Endothelial cell (in vitro differentiated cells): ENCODE measurements at regions not wholly inside any gene's neighbourhood (a gene's known extent, or its start where the extent isn't known, plus 50 kb on each side); places are given as distances from the start of the nearest gene placed in this dataset.

Experiments
- DNase-seq: peaks from one replicate; pipeline ENCODE4 v3.0.0; 2021; ENCODE audit warnings: low spot score
- H3K27ac Mint-ChIP-seq: one replicate; pipeline ENCODE4 v1.8.0; 2021; ENCODE audit warnings: mixed read lengths, inconsistent platforms; ENCODE audit not compliant: unreplicated experiment
- H3K27me3 Mint-ChIP-seq: one replicate; pipeline ENCODE4 v1.8.0; 2021; ENCODE audit warnings: mild to moderate bottlenecking, moderate library complexity, mixed read lengths, inconsistent platforms; ENCODE audit not compliant: unreplicated experiment
- H3K36me3 Mint-ChIP-seq: one replicate; pipeline ENCODE4 v1.8.0; 2021; ENCODE audit warnings: mild to moderate bottlenecking, low read depth, mixed read lengths, inconsistent platforms; ENCODE audit not compliant: unreplicated experiment
- H3K4me1 Mint-ChIP-seq: one replicate; pipeline ENCODE4 v1.8.0; 2021; ENCODE audit warnings: mild to moderate bottlenecking, mixed read lengths, inconsistent platforms; ENCODE audit not compliant: unreplicated experiment
- H3K4me3 Mint-ChIP-seq: one replicate; pipeline ENCODE4 v1.8.0; 2021; ENCODE audit warnings: mild to moderate bottlenecking, mixed read lengths, inconsistent platforms; ENCODE audit not compliant: unreplicated experiment
- H3K9me3 Mint-ChIP-seq: one replicate; pipeline ENCODE4 v1.8.0; 2021; ENCODE audit warnings: mixed read lengths, inconsistent platforms; ENCODE audit not compliant: unreplicated experiment
- TF ChIP-seq, protein P1 (sequence below): fragments of 200-600 bp; sonication (generic); IDR thresholded peaks from one replicate; pipeline ENCODE4 v1.5.0; 2021; ENCODE audit warnings: antibody characterized with exemption; ENCODE audit not compliant: unreplicated experiment

DNA sequence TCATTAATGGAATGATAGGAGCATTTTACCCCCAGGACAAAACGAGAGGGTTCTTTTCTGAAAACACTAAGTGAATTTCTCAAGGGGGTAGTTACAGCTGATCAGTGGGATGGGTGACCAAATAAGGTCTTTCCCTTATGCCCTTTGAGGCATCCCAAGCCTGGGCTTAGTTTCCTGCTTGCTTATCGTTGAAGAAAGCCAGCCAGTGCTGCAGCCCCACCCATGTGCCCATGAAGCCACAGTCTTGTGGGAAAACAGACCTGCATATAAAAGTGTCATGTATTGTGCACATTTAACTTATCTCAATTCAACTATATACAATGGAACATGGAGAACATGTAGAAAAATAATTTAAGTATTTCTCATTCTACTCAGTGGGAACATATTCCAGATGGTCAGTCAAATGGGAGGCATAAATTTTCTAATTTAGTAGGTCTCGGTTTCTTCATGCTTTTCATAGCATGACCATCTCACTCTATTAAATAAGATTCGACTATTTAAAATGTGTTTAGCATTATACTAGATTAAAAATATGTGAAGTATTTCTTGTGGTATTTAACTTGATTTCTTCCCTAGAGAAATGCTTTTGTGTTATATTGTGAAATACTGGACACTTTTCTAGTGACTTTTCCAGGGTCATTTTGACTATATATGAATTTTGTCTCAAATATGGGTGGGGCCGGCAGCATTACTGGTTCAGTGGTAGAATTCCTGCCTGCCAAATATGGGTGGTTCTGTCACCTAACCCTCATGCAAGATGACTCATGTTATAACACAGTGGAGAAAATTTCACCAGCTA is 189.7 kb upstream of the SGCD start:
- H3K27ac Mint-ChIP-seq = no peak overlapping the region
- H3K27me3 Mint-ChIP-seq = no peaks in the 10 kb centered on the region
- peaks cover 3% of the 10 kb centered on the region for H3K9me3 Mint-ChIP-seq

DNA sequence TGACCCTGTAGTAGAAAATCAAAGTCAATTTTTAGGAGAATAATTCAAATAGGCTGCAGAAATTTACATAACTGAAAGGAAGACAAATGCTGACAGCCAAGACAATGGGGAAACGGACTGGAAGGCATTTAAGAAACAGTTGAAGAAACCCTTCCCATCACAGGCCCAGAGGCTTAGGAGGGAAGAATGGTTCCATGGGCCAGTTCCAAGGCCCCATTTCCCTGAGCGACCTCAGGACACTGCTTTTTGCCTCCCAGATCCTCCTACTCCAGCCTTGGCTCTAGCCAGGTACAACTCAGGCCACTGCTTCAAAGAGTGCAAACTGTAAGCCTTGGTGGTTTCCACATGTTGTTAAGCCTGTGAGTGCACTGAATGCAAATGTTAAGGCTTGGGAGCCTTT is 184.1 kb upstream of the SGCD start:
- Mint-ChIP-seq H3K27ac (no peak overlapping the region), H3K27me3 (no peaks in the 10 kb centered on the region), H3K9me3 (peaks cover 5% of the 10 kb centered on the region), H3K4me3 (no peak overlapping the region), H3K4me1 (no peaks in the 10 kb centered on the region), H3K36me3 (peaks cover 6% of the 10 kb centered on the region)
- TF ChIP-seq, protein P1, sequence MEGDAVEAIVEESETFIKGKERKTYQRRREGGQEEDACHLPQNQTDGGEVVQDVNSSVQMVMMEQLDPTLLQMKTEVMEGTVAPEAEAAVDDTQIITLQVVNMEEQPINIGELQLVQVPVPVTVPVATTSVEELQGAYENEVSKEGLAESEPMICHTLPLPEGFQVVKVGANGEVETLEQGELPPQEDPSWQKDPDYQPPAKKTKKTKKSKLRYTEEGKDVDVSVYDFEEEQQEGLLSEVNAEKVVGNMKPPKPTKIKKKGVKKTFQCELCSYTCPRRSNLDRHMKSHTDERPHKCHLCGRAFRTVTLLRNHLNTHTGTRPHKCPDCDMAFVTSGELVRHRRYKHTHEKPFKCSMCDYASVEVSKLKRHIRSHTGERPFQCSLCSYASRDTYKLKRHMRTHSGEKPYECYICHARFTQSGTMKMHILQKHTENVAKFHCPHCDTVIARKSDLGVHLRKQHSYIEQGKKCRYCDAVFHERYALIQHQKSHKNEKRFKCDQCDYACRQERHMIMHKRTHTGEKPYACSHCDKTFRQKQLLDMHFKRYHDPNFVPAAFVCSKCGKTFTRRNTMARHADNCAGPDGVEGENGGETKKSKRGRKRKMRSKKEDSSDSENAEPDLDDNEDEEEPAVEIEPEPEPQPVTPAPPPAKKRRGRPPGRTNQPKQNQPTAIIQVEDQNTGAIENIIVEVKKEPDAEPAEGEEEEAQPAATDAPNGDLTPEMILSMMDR = no peak
- no peak for DNase-seq

More for the DNA sequence above, 189.7 kb upstream of the SGCD start:
- no peaks in the 10 kb centered on the region for H3K4me1 Mint-ChIP-seq
- H3K4me3 Mint-ChIP-seq = no peak overlapping the region
- TF ChIP-seq, protein P1 = no peak
- peaks cover 2% of the 10 kb centered on the region for H3K36me3 Mint-ChIP-seq
- no peak for DNase-seq

DNA sequence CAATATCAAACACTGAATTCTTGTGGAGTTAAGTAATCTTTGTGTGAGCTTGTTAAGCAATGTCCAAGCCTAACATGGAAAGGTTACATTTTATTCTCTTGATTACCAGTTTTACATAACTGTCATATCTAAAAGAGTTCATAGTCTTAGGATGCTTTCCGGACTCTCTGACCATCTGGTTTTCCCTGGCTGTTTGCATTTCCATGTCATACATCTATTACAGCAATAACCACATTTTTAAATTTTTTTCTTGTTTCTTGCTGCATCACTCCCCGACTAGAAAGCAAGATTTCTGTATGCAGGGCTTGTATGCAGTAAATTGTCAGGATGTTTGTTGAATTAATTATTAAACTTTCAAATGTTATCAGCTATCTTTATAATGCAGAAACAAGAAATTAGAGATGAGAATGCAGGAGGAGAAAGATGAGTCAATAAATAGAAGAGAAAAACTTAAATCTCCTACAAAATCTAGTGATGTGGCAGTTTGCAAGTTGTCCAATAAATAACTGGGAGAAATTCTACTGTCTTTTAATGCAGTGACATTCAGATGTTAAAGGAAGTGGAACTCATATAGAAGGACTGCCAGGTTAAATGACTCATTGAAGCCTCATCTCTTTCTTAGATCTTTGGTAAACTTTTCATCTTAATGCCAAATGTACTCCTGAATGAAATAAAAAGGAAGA is 179.6 kb upstream of the SGCD start:
- Mint-ChIP-seq H3K27ac (no peak overlapping the region), H3K4me1 (no peaks in the 10 kb centered on the region), H3K4me3 (no peak overlapping the region), H3K9me3 (peaks cover 1% of the 10 kb centered on the region), H3K36me3 (peaks cover 2% of the 10 kb centered on the region), H3K27me3 (no peaks in the 10 kb centered on the region)
- DNase-seq = no peak
- TF ChIP-seq, protein P1 = no peak

DNA sequence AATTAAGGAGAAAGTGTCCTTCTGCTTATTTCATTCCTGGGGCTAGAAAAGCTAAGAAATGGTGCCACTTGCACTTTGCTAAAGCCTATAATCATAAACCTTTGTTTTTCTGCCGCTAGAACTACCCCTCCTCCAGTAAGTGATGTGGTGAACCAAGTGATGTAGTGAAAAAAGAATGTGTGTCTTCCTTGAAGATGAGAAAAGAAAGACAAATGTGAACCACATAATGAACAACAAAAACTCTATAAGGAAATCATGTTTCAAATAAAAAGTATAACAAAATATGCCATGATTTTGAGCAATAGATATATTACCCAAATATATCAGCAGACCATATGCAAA is 179.0 kb upstream of the SGCD start:
- H3K27me3 Mint-ChIP-seq = no peaks in the 10 kb centered on the region
- H3K4me1 Mint-ChIP-seq = no peaks in the 10 kb centered on the region
- no peaks in the 10 kb centered on the region for H3K36me3 Mint-ChIP-seq
- DNase-seq = no peak
- TF ChIP-seq, protein P1 = no peak
- H3K27ac Mint-ChIP-seq = no peak overlapping the region
- H3K4me3 Mint-ChIP-seq = no peak overlapping the region
- H3K9me3 Mint-ChIP-seq = no peaks in the 10 kb centered on the region

DNA sequence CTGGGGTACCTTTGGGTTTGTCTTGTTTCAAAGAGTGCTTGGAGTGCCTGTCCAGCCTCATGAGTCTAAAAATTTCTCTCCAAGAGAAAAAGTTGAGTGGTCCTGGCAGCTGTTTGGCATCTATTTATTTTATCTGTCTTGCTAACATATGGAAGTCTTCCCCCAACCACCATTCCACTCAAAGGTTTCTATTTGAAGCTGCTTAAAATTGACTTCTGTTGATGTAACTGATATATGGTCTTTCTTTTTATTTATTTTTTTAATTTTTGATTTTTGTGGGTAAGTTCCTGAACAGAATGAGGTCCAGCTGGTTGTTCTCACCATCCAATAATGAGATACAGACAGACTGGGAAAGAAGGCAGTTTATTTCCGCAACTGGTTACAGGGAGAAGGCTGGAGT is 178.7 kb upstream of the SGCD start:
- no peaks in the 10 kb centered on the region for H3K27me3 Mint-ChIP-seq
- H3K4me3 Mint-ChIP-seq = no peak overlapping the region

More for the DNA sequence above, 178.7 kb upstream of the SGCD start:
- Mint-ChIP-seq H3K27ac (no peak overlapping the region), H3K36me3 (no peaks in the 10 kb centered on the region), H3K9me3 (no peaks in the 10 kb centered on the region), H3K4me1 (no peaks in the 10 kb centered on the region)
- DNase-seq = no peak
- TF ChIP-seq, protein P1 = no peak
